ENCODE measurements at regions not wholly inside any gene's neighbourhood (a gene's known extent, or its start where the extent isn't known, plus 50 kb on each side); places are given as distances from the start of the nearest gene placed in this dataset.
A peak's percentile ranks its signal among the peaks of the same experiment; 100 is the strongest.
"Not testable (repeated sequence)": the region's sequence is repeated elsewhere in the genome, so short reads cannot be mapped to it uniquely, and the experiment has no call there.

DNA sequence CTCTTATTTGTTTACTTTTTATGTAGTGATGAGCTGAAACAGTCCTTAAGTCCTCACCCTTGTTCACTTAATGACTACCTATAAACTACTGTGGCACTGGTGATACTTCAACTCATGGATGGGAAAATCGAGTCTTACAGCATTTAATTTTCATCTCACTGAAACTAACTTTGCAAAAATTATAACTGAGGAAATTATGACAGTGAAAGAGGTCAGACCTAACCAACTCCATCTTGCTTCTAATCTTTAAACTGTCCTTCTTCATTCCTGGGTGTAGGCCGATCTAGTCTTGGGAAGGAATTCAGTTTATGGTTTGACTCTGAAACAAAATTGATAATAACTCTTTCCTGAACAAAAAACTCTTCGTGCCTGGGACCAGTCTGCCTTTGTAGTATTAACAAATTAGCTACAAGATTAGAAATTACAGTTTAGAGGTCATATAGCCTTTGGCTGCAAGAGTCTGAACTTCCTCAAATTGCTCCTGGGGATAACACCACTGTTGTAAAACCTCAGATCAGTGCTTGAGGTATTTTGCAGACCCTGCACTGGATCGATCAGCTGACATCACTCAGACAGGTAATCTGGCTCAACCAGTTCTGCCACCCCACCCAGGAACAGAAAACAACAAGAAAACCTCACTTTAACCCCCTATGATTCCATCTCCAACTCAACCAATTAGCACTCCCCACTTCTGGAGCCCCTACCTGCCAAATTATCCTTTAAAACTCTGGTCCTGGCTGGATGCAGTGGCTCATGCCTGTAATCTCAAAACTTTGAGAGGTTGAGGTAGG lies 995.7 kb upstream of the PRKX start:
- peak; percentile 3 for DNase-seq (ENCODE audit: low spot score)

DNA sequence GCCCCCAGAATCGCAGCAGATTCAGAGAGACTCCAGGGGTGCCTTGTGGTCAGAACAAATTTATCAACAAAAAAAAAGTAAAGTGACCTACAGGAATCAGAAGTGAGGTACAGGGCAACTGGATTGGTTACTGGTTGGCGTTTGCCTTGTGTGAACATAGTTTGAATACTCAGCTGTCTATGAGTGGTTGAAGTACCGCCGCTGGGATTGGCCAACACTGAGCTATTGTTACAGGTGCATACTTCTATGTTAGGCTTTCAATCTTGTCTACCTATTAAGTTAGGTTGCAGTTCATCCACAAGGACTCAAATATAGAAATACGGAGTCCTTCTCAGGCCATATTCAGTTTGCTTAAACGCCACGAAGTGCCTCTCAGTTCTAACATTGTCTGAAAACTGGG lies 993.5 kb upstream of the PRKX start:
- no peak for DNase-seq (ENCODE audit: low spot score)

DNA sequence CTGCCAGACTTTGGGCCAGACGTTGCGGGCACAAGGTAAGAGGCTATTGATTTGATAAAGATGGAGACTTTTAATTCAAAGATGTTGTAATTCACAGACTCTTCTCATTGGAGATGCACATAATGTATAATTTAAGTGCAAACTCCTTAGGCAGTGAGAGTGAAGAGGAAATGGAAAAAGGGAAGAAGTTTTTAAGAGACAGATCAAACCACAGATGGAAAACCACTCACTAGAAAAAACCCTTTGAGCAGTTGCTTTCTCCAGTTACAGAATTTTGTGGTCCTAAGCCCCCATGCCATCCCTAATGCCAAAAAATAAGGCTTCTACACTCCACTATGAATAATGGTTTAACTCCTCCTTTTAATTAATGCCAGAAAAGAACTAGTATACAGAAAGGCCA lies 977.1 kb upstream of the PRKX start:
- DNase-seq (ENCODE audit: low spot score): no peak

DNA sequence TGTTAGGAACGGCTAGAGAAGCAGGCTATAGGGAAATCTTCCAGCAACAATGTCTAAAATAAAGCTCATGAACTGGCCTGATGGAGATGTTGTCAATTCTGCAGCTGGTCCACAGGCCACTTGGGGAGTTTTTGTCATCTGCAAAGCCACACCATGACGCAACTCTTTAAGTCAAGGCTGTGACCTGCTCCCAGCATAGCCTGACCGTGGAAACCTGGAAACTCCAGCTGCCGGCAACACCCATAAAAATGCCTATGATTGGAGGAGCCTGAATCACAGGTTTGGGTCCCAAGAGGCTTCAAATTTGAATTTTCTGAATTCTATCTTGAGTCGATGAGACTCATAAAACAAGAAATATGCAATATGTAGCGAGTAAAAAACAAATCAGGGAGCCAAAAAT lies 969.2 kb upstream of the PRKX start:
- no peak for DNase-seq (ENCODE audit: low spot score)

DNA sequence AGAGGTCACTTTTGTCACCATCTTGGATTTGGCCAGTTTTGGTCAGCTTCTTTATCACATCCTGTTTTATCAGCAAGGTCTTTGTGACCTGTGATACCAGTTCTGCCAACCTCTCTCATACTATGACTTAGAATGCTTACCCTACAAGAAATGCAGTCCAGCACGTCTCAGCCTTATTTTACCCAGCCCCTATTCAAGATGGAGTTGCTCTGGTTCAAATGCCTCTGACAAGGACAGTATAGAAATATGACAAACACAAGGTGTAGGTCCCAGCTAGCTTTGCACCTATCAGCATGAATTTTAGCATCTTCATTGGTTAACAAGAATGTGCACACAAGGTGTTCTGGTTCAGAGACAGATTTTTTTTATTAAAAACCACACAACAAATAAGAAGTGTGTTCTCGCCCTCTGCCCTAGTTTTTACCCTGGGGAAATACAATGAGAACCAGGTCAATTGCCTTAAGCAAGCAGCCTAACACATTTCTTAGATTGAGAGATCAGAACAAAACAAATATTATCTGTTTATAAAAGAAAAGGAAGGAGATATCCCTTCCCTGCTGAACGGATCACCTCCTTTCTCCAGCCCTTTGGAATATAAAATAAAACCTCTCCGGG lies 962.3 kb upstream of the PRKX start:
- no peak for DNase-seq (ENCODE audit: low spot score)

DNA sequence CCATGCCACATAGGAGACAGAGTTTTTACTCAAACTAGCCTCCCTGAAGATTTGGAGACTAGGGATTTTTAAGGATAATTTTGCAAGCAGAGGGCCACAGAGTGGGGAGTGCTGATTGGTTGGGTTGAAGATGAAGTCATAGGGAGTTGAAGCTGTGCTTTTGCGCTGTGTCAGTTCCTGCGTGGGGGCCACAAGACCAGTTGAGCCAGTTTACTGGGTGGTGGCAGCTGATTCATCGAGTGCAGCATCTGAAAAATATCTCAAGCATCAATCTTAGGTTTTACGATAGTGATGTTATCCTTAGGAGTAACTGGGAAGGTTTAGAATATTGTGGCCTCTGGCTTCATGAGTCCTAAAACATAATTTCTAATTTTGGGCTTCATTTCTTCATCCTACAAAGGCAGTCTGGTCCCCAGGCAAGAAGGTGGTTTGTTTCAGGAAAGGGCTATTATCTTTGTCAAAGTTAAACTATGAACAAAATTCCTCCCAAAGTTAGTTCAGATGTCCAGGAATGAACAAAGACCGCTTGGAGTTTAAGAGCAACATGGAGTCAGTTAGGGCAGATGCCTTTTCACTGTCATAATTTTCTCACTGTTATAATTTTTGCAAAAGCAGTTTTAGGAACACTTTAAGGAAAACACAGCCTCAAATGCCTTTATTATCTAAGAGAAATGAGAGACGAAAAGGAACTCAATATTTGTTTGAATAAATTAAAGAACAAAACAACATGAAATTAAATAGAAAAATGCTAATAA lies 960.8 kb upstream of the PRKX start:
- DNase-seq (ENCODE audit: low spot score): no peak

DNA sequence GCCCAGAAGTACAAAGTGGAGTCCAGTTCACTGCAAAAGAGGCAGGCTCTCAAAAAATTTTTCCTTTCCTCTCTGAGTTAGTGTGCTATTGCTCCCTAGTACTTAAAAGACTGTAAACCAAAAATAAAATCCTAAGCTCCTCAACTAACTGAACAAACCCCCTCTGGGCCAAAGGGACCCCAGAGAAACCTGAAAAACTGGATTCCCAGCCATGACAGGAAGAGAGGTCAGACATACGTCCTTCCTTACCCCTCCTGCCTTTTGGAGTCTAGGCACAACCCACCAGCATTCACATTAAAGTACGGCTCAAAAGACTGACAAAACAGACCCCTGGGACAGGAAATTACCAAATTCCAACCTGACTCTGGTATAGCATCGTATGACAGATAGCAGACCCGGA lies 957.9 kb upstream of the PRKX start:
- DNase-seq (ENCODE audit: low spot score): peak; percentile 1

DNA sequence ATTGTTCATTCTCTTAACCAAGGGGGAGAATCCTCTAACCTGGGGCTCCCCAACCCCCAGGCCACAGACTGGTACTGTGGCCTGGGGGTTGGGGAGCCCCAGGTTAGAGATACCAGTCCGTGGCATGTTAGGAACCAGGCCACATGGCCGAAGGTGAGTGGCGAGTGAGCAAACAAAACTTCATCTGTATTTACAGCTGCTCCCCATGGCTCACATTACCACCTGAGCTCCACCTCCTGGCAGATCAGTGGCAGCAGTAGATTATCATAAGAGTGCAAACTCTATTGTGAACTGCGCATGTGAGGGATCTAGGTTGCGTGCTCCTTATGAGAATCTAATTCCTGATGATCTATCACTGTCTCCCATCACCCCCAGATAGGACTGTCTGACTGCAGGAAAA lies 957.2 kb upstream of the PRKX start:
- no peak for DNase-seq (ENCODE audit: low spot score)

DNA sequence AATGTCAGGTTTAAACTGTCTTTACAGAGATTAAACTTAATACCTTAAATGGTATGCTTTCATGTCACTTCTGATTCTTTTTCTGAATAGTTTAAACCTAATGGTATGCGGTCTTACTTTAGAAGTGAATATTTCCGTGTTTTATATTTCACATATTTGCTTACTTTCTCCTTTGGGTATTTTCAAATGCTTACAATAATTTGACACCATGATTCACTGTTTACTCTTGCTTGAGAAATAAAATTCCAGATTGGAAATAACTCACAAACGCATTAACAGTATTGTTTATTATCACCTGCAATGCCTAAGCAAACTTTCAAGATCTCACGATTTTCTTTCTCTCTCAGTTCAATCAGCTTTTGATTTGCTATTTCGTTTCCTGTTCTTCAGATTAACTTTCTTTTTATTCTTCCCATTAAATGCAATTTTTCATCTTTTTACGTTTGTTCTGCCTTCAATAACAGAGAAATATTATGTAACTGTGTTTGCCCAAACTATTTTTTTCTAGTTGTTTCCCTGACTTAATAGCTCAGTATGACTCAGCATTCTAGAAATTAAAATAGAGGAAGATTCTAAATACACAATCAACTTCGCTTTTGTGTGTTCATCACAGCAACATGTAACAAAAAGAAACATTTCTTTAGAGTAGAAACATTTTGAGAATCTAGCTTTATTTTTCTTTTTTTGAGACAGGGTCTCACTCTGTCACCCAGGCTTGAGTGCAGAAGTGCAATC lies 955.5 kb upstream of the PRKX start:
- DNase-seq (ENCODE audit: low spot score): no peak

DNA sequence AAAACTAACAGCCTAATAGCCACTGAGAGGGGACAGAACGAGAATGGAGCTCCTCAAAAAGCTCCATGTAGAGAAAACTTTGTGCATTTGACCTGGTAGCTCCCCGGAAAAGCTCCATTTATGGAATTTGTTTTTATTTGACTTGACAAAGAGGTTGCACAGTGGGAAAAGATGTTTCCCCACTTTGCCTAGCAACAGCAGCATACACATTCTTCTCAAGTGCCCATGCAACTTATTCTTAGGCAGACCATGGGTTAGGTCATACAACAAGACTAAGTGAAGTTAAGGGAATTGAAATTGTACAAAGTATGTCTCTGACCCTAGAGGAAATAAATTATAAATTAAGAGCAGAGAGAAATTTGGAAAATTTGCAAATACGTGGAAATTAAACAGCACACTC lies 949.6 kb upstream of the PRKX start:
- DNase-seq (ENCODE audit: low spot score): no peak

DNA sequence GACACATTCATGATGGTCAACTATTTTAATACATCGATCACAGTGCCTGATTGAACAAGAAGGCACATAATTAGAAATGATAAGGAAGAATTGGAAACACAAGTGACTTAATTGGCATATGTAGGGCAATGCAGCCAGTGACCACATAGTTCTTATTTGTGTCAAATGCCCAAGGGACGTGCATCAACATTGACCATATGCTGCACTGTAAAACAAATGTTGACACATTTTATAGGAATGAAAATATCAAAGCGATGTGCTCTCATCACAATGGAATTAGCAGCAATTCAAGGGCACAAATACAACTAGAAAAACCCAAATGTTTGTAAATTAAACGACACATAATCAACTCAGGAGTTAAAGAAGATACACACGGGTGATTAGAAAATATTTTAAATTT lies 948.3 kb upstream of the PRKX start:
- DNase-seq (ENCODE audit: low spot score): no peak

DNA sequence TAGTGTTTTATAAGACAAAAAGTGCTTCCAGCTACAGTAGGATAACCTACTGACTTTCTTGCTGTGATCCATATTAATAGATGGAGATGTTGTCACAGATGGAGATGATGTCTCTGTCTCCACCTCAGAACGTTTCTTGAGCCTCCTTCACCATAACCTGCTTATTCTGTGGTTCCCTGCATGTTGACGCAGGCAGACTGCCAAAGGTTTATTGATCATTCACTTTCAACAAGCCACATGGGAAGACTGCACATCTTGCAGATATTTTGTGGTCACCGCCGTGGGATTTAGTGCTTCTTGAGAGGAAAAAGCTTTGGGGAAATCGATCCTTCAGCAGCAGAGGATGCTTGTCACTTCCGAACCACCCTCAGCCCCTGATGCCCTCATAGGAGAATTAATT lies 943.0 kb upstream of the PRKX start:
- DNase-seq (ENCODE audit: low spot score): no peak

DNA sequence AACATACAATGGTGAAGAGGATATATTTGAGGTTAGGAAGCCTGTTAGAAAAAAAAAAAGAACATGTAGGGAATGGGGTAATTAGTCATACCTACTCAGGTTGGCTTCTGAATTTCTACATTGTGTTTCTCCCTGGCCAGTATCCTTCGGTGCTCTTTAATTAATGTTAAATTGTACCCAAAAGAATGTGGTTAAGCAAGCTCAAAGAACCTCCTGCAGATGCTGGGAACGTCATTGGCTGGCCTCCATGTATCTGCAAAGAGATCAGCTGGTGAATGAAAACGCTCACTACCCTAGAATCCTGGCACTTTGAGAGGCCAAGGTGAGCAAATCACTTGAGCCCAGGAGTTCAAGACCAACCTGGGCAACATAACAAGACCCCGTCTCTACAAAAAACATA lies 942.3 kb upstream of the PRKX start:
- no peak for DNase-seq (ENCODE audit: low spot score)

DNA sequence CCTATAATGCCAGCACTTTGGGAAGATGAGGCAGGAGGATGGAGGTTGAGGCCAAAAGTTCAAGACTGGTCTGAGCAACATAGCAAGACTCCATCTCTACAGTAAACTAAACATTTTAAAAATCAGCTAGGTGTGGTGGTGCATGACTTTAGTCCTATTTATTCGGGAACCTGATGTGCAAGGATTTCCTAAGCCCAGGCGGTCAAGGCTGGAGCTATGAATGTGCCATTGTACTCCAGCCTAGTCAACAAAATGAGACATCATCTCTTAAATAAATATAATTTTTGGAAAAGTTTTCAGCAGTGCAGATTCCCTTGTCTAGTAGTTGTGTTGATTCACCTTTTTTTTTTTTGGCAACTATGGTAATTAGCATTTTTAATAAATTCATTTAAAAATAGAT lies 928.7 kb upstream of the PRKX start:
- DNase-seq (ENCODE audit: low spot score): no peak

DNA sequence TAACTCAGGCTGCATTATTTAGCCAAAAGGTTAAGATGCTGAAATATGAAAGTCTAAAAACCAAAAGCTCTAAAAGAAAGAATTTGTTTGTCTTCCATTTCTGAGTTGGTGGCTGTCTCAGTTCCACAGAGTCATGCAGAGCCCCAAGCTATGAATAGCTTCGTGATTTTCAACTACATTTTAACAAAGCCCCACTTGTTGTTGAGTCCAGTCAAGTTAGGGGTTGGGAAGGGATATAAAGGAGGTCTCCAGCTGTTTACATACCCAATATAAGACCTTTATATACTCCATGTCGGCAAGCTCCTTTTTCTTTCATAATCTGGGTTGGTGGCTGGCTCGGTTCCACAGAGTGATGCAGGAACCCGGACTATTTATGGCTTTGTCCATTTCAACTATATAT lies 924.6 kb upstream of the PRKX start:
- no peak for DNase-seq (ENCODE audit: low spot score)

DNA sequence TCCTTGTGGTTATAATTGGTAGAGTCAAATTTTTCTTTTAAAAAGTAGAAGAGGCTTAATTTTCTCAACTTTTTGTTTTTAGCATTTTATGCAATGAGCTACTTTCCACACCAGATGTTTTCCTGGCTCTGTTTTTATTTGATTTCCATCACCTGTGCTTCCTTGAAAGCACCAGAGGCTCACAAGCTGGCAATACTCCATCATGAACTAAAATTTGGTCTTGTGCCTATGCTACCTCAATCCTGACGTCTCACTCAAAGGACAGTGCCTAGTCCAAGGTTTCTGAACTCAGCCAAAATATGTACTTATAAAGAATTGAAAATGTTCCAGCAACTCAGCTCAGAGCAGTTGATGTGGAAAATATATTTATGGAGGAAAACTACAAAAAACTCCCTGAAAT lies 914.0 kb upstream of the PRKX start:
- no peak for DNase-seq (ENCODE audit: low spot score)

DNA sequence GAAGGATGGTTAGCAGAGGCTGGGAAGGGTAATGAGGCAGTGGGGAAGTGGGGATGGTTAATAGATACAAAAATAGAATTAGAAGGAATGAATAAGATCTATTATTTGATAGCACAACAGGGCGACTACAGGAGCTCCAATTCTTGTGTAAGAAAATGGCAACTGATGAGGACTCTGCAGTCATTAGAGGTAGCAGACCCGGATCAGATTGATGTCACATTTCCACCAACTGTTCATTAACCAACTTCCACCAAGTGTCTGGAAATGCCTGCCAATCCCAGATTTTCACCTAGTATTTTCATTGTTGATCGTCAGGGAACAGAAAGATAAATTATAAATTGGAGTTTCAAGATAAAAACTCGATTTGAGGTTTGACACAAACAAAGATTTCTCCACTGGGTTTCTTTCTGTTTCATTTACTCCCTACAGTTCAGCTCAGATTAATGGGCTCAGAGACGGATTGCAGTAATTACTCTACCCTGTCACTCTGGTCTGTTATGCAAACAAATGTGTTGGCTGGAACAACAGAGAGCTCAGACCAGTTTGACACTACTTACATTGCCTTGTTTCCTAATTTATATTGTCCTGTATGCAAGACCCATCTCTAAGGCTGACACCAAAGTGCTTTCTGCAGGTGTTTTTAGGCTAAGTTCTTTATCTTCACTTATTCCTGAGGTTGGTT lies 909.2 kb upstream of the PRKX start:
- DNase-seq (ENCODE audit: low spot score): no peak

DNA sequence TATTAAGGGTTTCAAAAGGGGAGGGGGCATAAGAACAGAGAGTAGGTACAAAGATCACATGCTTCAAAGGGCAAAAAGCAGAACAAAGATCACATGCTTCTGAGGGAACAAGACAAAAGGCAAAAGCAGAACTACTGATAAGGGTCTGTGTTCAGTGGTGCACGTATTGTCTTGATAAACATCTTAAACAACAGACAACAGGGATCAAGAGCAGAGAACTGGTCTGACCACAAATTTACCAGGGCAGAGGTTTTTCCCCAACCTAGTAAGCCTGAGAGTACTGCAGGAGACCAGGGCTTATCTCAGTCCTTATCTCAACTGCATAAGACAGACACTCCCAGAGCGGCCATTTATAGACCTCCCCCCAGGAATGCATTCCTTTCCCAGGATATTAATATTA lies 900.2 kb upstream of the PRKX start:
- DNase-seq (ENCODE audit: low spot score): not testable (repeated sequence)

DNA sequence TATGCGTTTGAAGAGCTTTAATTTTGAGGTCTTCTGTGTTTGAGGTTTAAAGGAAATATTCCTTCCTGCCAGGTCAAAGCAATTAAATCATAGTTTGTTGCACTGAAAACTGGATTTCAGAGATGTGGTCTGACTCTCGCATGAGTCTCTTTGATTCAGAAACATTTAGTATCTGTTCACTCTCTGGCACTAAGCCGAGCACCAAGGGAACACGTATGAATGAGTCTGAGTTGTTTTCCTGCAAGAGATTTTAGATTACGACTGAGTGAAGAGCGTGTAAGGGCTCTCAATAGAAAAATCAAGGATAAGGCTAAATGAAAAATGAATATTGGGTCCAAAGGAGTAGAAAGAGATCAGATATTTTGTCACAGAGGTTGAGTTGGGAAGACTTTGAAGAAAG lies 875.4 kb upstream of the PRKX start:
- DNase-seq (ENCODE audit: low spot score): peak; percentile 44

DNA sequence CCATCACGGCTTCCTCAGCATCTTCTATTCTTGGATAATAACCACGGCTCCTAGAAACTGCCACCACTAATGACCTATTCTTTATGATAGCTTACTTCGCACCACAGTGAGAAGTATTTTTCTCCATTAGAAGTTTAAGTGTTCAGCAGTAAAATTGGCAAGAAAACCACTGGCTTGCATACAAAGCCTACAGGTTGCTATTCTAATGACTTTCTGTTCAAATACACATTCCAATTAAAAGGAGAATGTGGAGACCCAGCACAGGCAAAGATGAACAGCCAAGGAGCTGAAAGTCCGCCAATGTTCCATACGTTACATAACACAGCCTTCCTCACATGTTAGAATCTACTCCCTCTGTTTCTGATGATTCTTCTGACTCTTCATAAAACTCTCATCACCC lies 875.0 kb upstream of the PRKX start:
- DNase-seq (ENCODE audit: low spot score): no peak

DNA sequence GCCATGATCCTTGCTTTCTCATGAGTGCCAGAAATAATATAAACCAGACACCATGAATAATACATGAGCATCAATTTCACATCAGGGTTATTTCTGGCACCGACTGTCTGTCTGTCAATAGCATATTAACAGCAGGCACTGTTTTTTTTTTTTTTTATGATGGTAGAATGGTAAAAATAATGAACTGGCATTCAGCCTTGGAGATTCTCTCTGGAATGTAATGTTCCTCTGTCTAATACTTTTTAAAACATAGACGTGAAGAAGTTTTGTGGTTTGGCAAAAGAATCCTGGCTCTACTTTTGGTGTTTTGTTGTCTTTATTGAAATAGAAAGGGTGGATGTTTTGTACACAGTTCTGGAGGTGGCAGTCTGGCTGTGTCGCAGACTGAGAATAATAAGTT lies 874.6 kb upstream of the PRKX start:
- DNase-seq (ENCODE audit: low spot score): peak; percentile 1

DNA sequence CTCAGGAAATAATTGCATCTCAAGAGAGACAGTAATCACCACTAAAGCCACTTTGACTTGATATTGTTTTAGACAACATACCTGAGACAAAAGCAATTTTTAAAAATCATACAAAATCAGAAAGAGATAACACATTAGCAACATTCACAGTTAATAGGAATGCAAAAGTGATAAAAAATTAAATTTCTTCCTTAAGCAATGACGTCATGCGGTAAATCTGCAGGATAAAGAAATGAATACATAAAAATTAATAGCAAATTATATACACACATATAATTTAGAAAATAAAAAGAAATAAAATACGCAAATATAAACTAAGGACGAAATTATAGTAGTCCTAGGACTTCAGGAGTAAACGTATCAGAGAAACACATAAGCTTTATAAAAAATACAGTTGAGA lies 866.5 kb upstream of the PRKX start:
- DNase-seq (ENCODE audit: low spot score): no peak
